Amygdala (tissue), 56 donors: ENCODE measurements at regions not wholly inside any gene's neighbourhood (a gene's known extent, or its start where the extent isn't known, plus 50 kb on each side); places are given as distances from the start of the nearest gene placed in this dataset.
"Not testable (repeated sequence)": the region's sequence is repeated elsewhere in the genome, so short reads cannot be mapped to it uniquely, and the experiment has no call there.

Experiments used
- DNase-seq, 56 donors: peaks; one replicate each; lab custom pipeline; 2025; lab: John Stamatoyannopoulos, UW

DNA sequence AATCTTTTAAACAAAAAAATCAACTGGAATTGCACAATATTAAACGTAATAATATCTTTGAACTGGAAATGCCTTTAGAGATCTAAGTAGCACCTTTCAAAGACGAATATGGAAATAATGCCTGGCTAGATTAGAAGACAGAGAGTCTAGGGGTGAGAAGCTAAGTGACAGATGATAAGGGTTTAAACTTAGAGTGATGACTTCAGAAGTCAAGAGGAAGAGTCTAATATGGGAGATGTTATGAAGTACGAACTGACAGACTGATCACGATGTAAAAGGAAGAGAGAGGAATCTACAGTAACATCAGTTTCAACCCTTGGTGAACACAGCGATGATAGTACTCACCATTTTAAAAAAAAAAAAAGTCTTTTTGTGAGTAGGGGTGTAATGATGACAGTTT is 57.9 kb downstream of the HINT1 start:
- DNase-seq = no peak

DNA sequence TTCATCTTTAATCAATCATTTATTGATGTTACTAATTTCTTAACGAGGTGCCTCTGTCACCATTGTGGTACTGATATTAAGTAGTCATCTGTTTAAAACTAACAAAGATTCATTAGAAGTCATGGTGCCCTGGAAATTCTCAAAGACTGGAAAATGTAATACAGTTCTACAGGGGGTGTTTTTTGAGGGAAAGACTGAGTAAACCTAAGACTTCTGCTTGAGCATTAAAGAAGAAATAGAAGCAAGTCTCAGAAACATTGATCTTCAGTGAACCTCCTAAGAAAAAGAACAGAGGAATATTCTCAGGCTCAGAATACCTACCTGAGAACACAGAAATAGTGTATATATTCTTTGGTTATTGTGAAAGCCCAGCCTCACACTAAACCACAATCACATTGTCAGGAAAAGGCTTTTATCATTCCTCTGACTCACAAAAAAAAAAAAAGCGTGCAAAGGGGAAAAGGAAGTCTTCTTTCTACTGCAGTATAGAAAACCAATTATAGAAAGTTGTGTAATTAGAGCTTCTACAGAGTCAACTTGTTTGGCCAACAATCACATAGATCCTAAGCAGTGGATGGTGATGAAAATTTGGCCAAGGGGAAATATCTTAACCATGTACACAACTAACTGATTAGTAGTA is 60.8 kb downstream of the HINT1 start:
- DNase-seq = no peak

- no peak for DNase-seq
Observed at GRCh38 chr5:131096774-131097710, 68.0 kb downstream of the HINT1 start.

- not testable (repeated sequence) for DNase-seq
Observed at GRCh38 chr5:131095561-131095960, 69.5 kb downstream of the HINT1 start.

- no peak for DNase-seq
Observed at GRCh38 chr5:131084436-131084835, 80.6 kb downstream of the HINT1 start.

DNA sequence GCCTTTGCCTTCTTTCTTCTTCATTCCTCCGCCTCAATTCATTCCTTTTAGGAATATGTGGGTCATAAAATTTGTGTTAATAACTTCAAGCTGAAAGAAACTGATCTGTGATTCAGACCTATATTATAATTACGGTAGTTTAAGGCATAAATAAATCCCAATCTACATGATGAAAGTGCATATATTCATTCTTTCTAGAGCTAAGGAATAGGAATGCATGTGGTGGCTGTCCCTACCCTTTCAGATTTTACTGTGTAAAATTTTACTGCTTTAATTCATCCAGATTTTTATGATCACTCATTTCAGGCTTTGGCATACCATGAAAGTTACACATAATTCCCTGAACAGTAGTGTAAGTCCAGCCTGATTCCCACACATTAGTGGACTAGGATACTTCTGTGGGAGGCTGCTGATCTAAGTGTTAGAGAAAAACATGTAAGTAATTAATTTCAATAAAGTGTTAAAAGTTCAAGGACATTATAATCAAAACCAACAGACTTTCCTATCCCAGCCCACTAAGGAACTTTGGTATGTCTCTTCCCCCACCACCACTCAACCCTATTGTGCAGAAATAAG is 83.1 kb downstream of the HINT1 start:
- DNase-seq = no peak

GRCh38 chr5:131081374-131081773 is 83.7 kb downstream of the HINT1 start:
- no peak for DNase-seq

- no peak for DNase-seq
Observed at GRCh38 chr5:131079232-131079631, 85.8 kb downstream of the HINT1 start.

GRCh38 chr5:131068893-131069643 is 96.0 kb downstream of the HINT1 start:
- peak in 41 of 56 donors; percentile 0 to 84 (median 44) for DNase-seq

DNA sequence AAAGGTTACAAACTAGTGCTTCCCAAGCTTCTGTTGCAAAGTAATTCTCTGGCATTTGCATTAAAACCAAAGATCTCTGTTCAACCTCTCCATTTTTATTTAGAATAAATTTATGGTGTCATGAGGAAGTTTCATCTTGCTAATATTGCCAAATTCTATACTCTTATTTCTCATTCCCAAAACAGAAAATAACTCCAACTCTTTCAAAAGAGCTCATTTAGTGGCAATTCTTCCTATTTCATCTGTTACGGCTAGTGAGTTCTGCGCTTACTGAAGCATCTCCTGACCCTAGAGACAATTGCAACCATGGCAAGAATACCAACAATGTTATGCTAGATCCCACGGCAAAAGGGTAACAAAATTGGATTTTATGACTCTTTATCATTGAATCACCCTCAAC is 97.0 kb downstream of the HINT1 start:
- no peak for DNase-seq

GRCh38 chr5:131067636-131068035 is 97.4 kb downstream of the HINT1 start:
- no peak for DNase-seq

GRCh38 chr5:131064669-131065371 is 100.2 kb downstream of the HINT1 start:
- no peak for DNase-seq

GRCh38 chr5:131042021-131042789 is 122.9 kb downstream of the HINT1 start:
- DNase-seq = no peak

DNA sequence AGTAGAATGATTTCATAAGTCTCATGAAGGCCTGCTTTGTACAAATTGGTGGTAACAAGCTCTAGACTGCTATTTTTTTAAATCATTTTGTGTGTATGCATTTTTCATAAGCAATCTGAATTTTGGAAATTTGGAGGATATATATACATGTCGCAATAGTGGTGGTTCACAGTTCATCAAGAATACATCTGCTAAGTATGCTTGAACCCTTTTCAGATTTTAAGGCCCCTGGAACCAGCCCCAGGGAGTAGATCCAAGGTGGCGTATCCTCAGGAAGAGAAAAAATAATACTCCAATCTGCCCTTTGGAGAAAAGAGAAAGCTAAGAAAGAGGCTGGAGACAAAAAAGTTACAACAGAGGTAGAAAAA is 141.6 kb downstream of the HINT1 start:
- no peak for DNase-seq

GRCh38 chr5:131022811-131023497 is 142.1 kb downstream of the HINT1 start:
- no peak for DNase-seq

GRCh38 chr5:131021646-131022045 is 143.4 kb downstream of the HINT1 start:
- no peak for DNase-seq

- no peak for DNase-seq
Observed at GRCh38 chr5:131019601-131020315, 145.3 kb downstream of the HINT1 start.

DNA sequence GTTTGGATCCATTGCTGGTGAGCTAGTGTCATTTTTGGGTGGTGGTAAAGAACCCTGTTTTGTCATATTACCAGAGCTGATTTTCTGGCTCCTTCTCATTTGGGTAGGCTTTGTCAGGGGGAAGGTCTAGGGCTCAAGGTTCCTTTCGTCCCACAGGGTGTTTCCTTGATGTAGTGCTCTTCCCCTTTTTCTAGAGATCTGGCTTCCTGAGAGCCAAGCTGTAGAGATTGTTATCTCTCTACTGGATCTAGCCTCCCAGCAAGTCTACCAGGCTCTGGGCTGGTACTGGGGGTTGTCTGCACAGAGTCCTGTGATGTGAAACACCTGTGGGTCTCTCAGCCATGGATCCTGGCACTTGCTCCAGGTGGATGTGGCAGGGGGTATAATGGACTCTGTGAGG is 145.9 kb downstream of the HINT1 start:
- no peak for DNase-seq
